Heart right ventricle (tissue), 16 donors: ENCODE measurements at regions not wholly inside any gene's neighbourhood (a gene's known extent, or its start where the extent isn't known, plus 50 kb on each side); places are given as distances from the start of the nearest gene placed in this dataset.

Experiments
- ATAC-seq, 8 donors: fragments of 200-7000 bp; cut with Tn5 transposase; one replicate each; pipeline ENCODE4 v1.9.1; 2020; ENCODE audit warnings: mild to moderate bottlenecking in 8 of 8, moderate library complexity in 8 of 8, moderate number of reproducible peaks in 1 of 8
- DNase-seq, 2 donors: peaks; one replicate each; pipeline ENCODE4 v3.0.0-alpha.2; 2020
- H3K27ac ChIP-seq, 10 donors: fragments of 200-600 bp; sonication (generic) in 2 of 10; one replicate each; pipeline versions ENCODE4 v1.5.0 to v1.8.0; 2020 to 2022; ENCODE audit warnings: mild to moderate bottlenecking in 3 of 10
- H3K27me3 ChIP-seq, 7 donors: fragments of 200-600 bp; one replicate each; pipeline ENCODE4 v1.8.0; 2021 to 2022; ENCODE audit warnings: mild to moderate bottlenecking in 2 of 7
- H3K36me3 ChIP-seq, 9 donors: fragments of 200-600 bp; sonication (generic) in 1 of 9; one replicate each; pipeline versions ENCODE4 v1.5.0 to v1.8.0; 2020 to 2022; ENCODE audit warnings: mild to moderate bottlenecking in 2 of 9
- H3K4me1 ChIP-seq, 9 donors: fragments of 200-600 bp; sonication (generic) in 1 of 9; one replicate each; pipeline versions ENCODE4 v1.5.0 to v1.8.0; 2020 to 2022; ENCODE audit warnings: mild to moderate bottlenecking in 4 of 9
- H3K4me3 ChIP-seq, 10 donors: fragments of 200-600 bp; sonication (generic) in 2 of 10; one replicate each; pipeline versions ENCODE4 v1.5.0 to v1.8.0; 2020 to 2022; ENCODE audit warnings: mild to moderate bottlenecking in 7 of 10, moderate library complexity in 2 of 10
- H3K9me3 ChIP-seq, 11 donors: fragments of 200-600 bp in 10 of 11; sonication (generic) in 2 of 11; one replicate each; pipeline versions ENCODE4 v1.5.0 to v1.8.0; 2013 to 2022; ENCODE audit warnings: mild to moderate bottlenecking in 2 of 11, control low read depth in 1 of 11, moderate library complexity in 1 of 11
- CTCF ChIP-seq, 9 donors: fragments of 200-600 bp; sonication (generic) in 2 of 9; IDR thresholded peaks; one replicate each; pipeline versions ENCODE4 v1.5.0 to v1.8.0; 2021 to 2022; ENCODE audit warnings: antibody characterized with exemption in 9 of 9, mild to moderate bottlenecking in 5 of 9, moderate library complexity in 1 of 9
- WGBS, 2 donors: extraction: QIAGEN DNeasy Blood & Tissue Kit; methylation state at CpG; one replicate each; pipeline ENCODE4 v1.1.7; 2013; ENCODE audit warnings: inconsistent platforms in 1 of 2; 5-methylcytosine and 5-hydroxymethylcytosine counted together
- intact Hi-C, 10 donors: fragments of 100-400 bp; cut with DNase I; formaldehyde crosslinking; loops; one replicate each; pipeline versions ENCODE4 v1.11.1 to v1.14.2; 2022
- donor health status: Arrhythmogenic right ventricular cardiomyopathy.
- donor health status: ischemic (EF 13 %, LVEDD 7.1; RV severe dilation, severe dysfunction).
- donor health status: healthy with polysubstance abuse.
- donor health status: DM: no; HTN: yes; CAD: no.
- donor health status: DM: no; HTN: no; CAD: no.
- donor health status: ischemic (EF 25% LVEDD 6.9; RV normal size, moderate dysfunction).
- donor health status: ischemic (EF 25% LVEDD 5.7; RV mildly dilated, moderate dysfunction).
- donor health status: healthy.
- donor health status: DM: yes; HTN: yes; CAD: no.
- donor health status: Ischemic cardiomyopathy.
- donor health status: ischemic (EF 35%, LVEDD 5.7; RV mildly dilated, moderate dysfunction).
- donor health status: nonischemic (EF 11% LVEDD 7.7; RV severe dilation, severe dysfunction).
- donor health status: DM: yes; HTN: yes; CAD: no.
- donor health status: PGD.
- donor health status: ischemic (EF 29% LVEDD 5.4; RV normal size, mild dysfunction).
- donor health status: nonischemic (EF 23%, LVEDD 6.1; RV moderate dilation, normal function).

GRCh38 chr11:23134627-23135026 lies 274.4 kb upstream of the CCDC179 start:
- DNase-seq (no peak), ATAC-seq (peak in 1 of 8 donors; percentile 41)
- Histone ChIP-seq H3K27ac (no peak overlapping the region), H3K36me3 (no peaks in the 10 kb centered on the region), H3K4me1 (no peaks in the 10 kb centered on the region), H3K9me3 (peaks cover 0 to 29% (median 4%) of the 10 kb centered on the region in 11 donors), H3K4me3 (no peak overlapping the region), H3K27me3 (no peaks in the 10 kb centered on the region)
- TF ChIP-seq CTCF (IDR thresholded peaks at IDR 0.05), result no peak
- 82 to 88% methylated on average over 3 of the region's 3 CpGs for WGBS, 2 donors
- intact Hi-C loops, result no loop called here

DNA sequence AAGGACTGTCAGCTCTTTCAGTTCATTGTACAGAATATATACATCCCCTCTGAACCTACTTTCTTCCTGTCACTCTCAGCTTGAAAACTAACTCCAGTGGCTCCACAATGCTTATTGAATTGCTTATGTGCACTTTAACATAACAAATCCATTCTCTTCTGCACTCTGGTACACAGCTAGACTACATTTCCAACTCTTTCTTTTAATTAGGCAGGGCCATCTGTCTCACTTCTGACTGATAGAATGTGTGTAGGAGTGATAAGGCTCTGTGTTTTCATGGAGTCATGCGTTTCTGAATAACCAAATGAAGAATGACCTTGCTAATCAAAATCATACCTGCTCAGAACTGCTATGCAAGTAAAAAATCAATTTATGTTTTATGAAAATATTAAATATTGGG lies 278.5 kb upstream of the CCDC179 start:
- Histone ChIP-seq H3K27ac (no peak overlapping the region), H3K27me3 (no peaks in the 10 kb centered on the region), H3K4me3 (no peak overlapping the region), H3K36me3 (no peaks in the 10 kb centered on the region), H3K4me1 (no peaks in the 10 kb centered on the region), H3K9me3 (peaks cover 0 to 5% (median 0%) of the 10 kb centered on the region in 11 donors)
- 33 to 40% methylated on average over 1 of the region's 1 CpG for WGBS, 2 donors
- no peak for TF ChIP-seq CTCF (IDR thresholded peaks at IDR 0.05)
- DNase-seq (no peak), ATAC-seq (no peak)
- intact Hi-C loops, result no loop called here

DNA sequence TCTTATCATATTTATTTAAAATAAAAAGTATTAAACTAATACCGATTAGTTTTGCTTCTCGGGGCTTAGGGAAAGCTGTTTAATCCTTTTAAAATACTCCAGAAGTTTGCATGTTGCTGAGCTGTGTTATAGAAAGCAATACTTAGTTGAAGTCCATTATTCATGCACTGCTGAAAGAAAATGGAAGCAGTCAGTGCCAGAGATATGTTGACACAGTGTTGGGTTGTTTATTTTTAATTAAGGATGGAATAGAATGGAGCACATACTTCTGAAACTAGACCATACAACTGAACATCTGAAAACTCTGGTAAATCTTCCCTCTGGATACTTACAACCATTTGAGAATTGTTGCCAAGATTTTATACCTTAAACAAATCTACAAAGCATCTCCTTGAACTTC lies 282.7 kb upstream of the CCDC179 start:
- Histone ChIP-seq H3K36me3 (no peaks in the 10 kb centered on the region), H3K27ac (no peak overlapping the region), H3K27me3 (no peaks in the 10 kb centered on the region), H3K4me1 (no peaks in the 10 kb centered on the region), H3K4me3 (no peak overlapping the region), H3K9me3 (peaks cover 0 to 5% (median 0%) of the 10 kb centered on the region in 11 donors)
- WGBS, 2 donors, result 91 to 93% methylated on average over 2 of the region's 2 CpGs
- ATAC-seq (no peak), DNase-seq (no peak)
- no peak for TF ChIP-seq CTCF (IDR thresholded peaks at IDR 0.05)
- intact Hi-C loops, result no loop called here

DNA sequence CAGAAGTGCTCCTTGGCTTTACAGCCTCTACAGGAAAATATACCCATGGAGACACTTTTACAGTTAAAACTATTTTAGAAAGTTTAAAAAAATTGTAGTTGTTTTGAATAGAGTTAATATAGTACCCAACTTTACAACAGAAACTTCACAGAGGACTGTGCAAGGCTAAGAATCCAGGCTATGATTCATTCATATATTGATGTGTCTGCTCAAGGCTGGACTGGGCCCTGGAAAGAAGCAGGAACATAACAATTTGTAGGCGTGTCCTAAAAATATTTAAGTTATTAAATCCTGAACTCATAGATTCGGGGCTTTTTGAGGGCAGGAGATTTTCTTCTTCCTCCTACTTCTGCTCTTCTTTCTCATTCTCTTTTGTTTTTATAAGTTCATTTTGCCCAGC lies 291.5 kb upstream of the CCDC179 start:
- Histone ChIP-seq H3K36me3 (no peaks in the 10 kb centered on the region), H3K27ac (no peak overlapping the region), H3K27me3 (no peaks in the 10 kb centered on the region), H3K9me3 (no peaks in the 10 kb centered on the region), H3K4me1 (no peaks in the 10 kb centered on the region), H3K4me3 (no peak overlapping the region)
- TF ChIP-seq CTCF (IDR thresholded peaks at IDR 0.05), result no peak
- no peak for ATAC-seq
- intact Hi-C loops, result no loop called here
- WGBS, 2 donors, result 82 to 83% methylated on average over 2 of the region's 2 CpGs
- DNase-seq, result no peak

- no peak for ATAC-seq
- H3K36me3 ChIP-seq, result no peaks in the 10 kb centered on the region
- H3K4me1 ChIP-seq, result no peaks in the 10 kb centered on the region
- H3K27ac ChIP-seq, result no peak overlapping the region
- intact Hi-C loops, result no loop called here
- WGBS, 2 donors, result 93% methylated on average over 1 of the region's 1 CpG
- no peak for TF ChIP-seq CTCF (IDR thresholded peaks at IDR 0.05)
- H3K4me3 ChIP-seq, result no peak overlapping the region
- no peaks in the 10 kb centered on the region for H3K9me3 ChIP-seq
- DNase-seq, result no peak
- no peaks in the 10 kb centered on the region for H3K27me3 ChIP-seq
Measured at GRCh38 chr11:23155503-23155902, 295.2 kb upstream of the CCDC179 start.
